ENCODE measurements at regions not wholly inside any gene's neighbourhood (a gene's known extent, or its start where the extent isn't known, plus 50 kb on each side); places are given as distances from the start of the nearest gene placed in this dataset.

DNA sequence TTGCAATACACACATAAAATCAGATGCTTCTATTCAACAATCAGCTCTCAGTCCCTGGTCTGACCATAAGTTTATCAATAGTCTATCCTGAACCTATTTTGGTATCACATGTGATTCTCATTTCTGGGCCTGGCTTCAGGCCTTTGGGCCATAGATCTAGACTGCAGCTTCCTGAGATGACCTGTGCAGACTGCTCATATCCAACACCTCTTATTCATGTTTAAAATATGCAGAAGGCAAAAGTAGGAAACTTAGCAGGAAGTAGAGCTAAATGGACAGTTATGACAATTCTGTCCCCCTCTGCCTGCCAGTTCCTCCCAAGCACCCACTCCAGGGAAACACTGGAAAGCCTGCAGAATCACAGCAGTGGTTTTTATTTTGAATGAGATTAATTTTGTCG is 53.3 kb downstream of the C7orf25 start:
- Mint-ChIP-seq H3K27me3 (peaks cover 72% of the 10 kb centered on the region), H3K36me3 (ENCODE audit: low read depth) (no peaks in the 10 kb centered on the region), H3K27ac (no peak overlapping the region), H3K4me1 (ENCODE audit: low read depth) (peaks cover 12% of the 10 kb centered on the region), H3K9me3 (peaks cover 7% of the 10 kb centered on the region), H3K4me3 (no peak overlapping the region)

DNA sequence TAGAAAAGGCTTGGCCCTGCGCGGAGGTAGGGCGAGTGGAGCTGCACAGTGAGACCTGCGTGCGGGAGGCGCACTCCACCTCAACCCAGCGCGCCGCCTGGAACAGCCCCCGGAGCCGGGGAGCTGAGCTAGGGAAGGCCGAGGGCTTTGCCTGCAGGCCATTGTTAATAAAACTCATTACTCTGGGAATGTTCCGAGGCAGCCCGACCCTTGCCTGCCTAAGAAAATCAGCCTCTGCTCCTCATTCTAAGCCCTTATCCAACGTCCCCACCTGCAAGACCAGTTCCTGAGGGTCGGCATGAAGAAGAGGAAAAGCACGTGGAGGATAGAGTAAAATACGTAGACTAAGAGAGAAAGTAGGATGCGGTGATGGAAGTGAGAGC is 55.3 kb downstream of the C7orf25 start:
- no peaks in the 10 kb centered on the region for H3K9me3 Mint-ChIP-seq
- peak overlapping the region; percentile 77 for H3K4me3 Mint-ChIP-seq
- no peak overlapping the region for H3K27ac Mint-ChIP-seq
- no peaks in the 10 kb centered on the region for H3K36me3 Mint-ChIP-seq (ENCODE audit: low read depth)
- peaks cover 12% of the 10 kb centered on the region for H3K4me1 Mint-ChIP-seq (ENCODE audit: low read depth)
- peaks cover 68% of the 10 kb centered on the region for H3K27me3 Mint-ChIP-seq

DNA sequence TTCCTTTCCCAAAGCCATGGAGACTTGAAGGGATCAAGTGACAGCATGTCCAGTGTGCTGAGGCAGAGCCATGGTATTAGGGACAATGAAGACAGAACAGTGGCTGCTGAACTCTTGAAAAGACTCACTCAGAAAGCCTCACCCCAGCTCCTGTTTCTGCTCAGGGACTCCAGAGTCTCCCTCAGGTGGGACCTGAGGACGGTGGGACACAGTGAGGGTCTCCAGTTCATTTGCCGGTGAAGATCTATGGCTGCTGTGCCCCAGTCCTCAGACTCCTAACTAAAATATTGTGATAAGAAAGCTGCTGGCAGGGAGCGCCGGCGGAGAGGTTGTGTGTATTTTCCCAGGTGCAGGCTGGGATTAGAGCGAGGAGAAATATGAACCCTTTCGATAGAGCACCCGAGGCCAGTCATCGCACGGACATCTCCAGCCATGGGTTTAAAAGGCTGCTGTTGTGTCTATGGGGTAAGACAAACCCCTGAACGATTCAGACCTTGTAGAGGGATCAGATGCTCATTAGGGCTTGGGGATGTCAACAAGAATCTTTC is 57.2 kb downstream of the C7orf25 start:
- Mint-ChIP-seq H3K9me3 (no peaks in the 10 kb centered on the region), H3K4me1 (ENCODE audit: low read depth) (peaks cover 12% of the 10 kb centered on the region), H3K27ac (no peak overlapping the region), H3K36me3 (ENCODE audit: low read depth) (no peaks in the 10 kb centered on the region), H3K27me3 (peaks cover 61% of the 10 kb centered on the region), H3K4me3 (no peak overlapping the region)

DNA sequence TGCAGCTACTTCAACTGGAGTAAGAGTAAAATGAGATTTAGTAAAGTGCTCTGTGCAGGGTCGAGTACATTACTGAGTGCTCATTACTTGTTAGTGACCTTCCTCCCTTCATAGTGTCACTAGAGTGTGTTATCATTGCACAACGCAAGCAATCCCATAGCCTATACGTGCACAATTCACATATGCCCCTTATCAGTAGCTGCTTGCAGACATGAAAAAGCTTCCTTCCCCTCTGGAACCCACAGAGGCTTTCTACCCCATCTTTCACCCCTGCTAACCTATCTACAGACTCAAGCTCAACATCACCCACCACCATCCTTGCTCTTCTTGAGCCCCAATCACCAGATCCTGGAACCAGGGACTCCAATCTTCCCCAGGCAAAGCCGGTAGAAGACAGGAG is 59.3 kb downstream of the C7orf25 start:
- Mint-ChIP-seq H3K27ac (no peak overlapping the region), H3K27me3 (peaks cover 59% of the 10 kb centered on the region), H3K4me1 (ENCODE audit: low read depth) (peaks cover 10% of the 10 kb centered on the region), H3K36me3 (ENCODE audit: low read depth) (no peaks in the 10 kb centered on the region), H3K9me3 (no peaks in the 10 kb centered on the region), H3K4me3 (no peak overlapping the region)

DNA sequence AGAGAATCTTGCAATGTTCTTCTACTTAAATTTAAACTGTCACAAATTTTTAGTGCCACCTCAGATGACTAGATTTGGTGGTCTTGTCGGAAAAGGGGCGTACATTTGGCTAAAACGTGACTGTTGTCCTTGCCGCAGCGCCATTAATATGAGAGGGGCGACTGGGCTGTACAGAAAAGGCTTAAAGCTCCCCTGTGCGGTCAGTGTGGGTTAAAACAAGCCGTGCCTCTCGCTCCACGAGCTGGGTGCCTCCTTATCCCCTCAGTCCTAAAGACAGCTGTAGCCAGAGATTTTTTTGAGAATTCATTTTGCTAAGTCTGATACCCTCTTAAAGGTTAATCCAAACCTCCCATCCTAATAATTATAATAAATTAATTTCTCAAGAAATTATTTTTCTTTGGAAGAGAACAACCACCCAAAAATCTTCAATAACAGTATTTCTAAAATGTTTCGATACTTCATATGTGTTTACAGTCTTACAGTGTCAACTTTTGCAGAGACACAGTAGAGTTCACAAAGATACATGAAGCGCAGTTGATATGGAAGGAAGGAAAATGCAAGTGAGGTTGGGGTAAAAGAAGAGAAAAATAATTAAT is 68.6 kb downstream of the C7orf25 start:
- Mint-ChIP-seq H3K9me3 (peaks cover 4% of the 10 kb centered on the region), H3K36me3 (ENCODE audit: low read depth) (no peaks in the 10 kb centered on the region), H3K4me3 (no peak overlapping the region), H3K27ac (no peak overlapping the region), H3K4me1 (ENCODE audit: low read depth) (no peaks in the 10 kb centered on the region), H3K27me3 (peaks cover 69% of the 10 kb centered on the region)

DNA sequence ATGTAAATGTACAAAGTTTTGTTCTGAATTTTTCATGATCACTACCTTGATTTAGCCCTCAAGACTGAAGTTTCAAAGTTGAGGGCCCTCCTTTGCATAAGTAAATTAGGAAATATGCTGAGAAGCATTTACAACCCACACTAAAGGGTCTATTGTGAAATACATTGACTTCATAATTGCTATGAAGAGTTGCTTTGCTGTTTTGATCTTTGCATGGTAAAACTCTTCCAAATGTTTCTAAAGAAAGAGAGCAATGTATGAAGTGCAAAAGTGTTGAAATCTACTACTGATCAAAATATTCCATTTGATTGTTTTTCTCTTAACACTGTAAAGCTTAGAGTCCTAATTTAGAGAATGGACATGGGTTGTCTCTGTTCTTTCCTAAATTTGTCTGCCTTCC is 77.2 kb downstream of the C7orf25 start:
- Mint-ChIP-seq H3K27ac (no peak overlapping the region), H3K4me3 (no peak overlapping the region), H3K4me1 (ENCODE audit: low read depth) (no peaks in the 10 kb centered on the region), H3K36me3 (ENCODE audit: low read depth) (no peaks in the 10 kb centered on the region), H3K27me3 (peaks cover 43% of the 10 kb centered on the region), H3K9me3 (no peaks in the 10 kb centered on the region)

DNA sequence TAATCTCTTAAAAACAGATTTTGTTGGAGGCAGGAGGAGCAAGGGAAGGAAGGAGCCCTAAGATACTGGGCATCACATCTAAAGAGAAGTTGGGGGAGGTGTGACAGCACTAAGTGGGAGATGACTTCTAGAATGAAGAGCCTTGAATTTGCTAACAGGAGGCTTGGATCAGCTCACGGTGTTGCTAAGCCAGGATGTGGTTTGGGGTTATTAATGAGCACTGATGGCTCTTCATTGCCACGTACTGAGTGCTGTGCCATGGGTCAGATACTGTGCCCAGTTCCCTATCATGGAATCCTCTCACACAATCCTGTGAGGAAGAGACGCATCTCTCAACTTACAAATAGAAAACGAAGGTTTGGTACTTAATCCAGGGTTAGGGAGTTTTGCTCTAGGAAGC is 78.5 kb downstream of the C7orf25 start:
- Mint-ChIP-seq H3K4me1 (ENCODE audit: low read depth) (no peaks in the 10 kb centered on the region), H3K27ac (no peak overlapping the region), H3K36me3 (ENCODE audit: low read depth) (no peaks in the 10 kb centered on the region), H3K27me3 (peaks cover 39% of the 10 kb centered on the region), H3K9me3 (no peaks in the 10 kb centered on the region), H3K4me3 (no peak overlapping the region)

DNA sequence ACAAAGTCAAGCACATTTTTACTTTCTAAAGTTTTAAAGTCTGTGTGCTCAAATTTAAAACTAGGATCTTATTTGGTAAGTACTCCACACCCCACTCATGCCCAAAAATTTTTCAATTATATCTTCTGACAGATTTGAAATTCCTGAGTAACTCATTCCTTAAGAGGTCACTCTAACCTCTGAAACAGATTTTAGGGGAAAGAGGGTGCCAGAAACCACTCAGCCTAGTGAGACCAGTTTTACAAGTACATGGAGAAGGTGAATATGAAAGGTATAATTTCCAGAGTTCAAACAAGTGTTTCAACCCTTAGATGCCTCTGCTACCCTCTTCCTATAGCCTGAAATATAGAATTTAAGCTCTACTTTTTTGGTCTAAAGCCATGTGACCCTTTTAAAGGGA is 79.2 kb downstream of the C7orf25 start:
- H3K4me1 Mint-ChIP-seq (ENCODE audit: low read depth) = no peaks in the 10 kb centered on the region
- no peak overlapping the region for H3K4me3 Mint-ChIP-seq
- H3K36me3 Mint-ChIP-seq (ENCODE audit: low read depth) = no peaks in the 10 kb centered on the region
- no peak overlapping the region for H3K27ac Mint-ChIP-seq
- peaks cover 34% of the 10 kb centered on the region for H3K27me3 Mint-ChIP-seq
- no peaks in the 10 kb centered on the region for H3K9me3 Mint-ChIP-seq

DNA sequence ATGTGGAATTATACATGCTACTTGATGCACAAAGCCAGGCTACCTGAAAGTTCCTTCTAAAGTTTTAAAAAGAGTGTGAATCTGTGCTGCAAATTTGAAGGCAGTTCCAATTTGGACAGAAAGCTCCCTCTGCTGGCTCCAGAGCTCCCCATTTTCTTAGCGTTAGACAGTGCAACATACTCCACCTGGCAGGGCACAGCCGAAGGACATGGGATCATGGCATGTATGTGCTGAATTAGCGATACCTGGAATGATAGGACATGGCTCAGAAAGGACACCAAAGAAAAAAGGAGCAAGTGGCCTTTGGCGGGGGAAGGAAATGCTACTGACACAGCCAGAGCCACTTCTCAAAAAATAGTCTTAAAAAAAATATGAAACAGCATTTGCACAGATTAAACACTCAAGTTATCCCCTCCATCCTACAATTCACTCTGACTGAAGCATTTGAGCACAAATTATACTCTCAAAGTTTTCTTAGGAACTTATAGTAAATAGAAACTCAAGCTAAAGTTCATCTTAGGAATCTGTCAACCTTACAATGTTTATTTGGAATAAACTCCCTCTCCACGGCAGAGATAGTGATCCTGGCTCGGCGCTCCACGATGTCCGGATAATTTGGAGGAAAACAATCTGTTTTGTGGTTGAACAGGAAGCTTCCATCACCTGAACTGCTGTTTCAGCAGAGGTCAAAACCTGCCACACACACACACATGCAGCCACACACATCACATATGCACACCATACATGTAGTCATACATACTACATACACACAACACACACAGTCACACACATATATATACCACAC is 80.0 kb downstream of the C7orf25 start:
- no peaks in the 10 kb centered on the region for H3K9me3 Mint-ChIP-seq
- no peak overlapping the region for H3K4me3 Mint-ChIP-seq
- peaks cover 35% of the 10 kb centered on the region for H3K27me3 Mint-ChIP-seq
- no peaks in the 10 kb centered on the region for H3K36me3 Mint-ChIP-seq (ENCODE audit: low read depth)
- no peak overlapping the region for H3K27ac Mint-ChIP-seq
- H3K4me1 Mint-ChIP-seq (ENCODE audit: low read depth) = no peaks in the 10 kb centered on the region

DNA sequence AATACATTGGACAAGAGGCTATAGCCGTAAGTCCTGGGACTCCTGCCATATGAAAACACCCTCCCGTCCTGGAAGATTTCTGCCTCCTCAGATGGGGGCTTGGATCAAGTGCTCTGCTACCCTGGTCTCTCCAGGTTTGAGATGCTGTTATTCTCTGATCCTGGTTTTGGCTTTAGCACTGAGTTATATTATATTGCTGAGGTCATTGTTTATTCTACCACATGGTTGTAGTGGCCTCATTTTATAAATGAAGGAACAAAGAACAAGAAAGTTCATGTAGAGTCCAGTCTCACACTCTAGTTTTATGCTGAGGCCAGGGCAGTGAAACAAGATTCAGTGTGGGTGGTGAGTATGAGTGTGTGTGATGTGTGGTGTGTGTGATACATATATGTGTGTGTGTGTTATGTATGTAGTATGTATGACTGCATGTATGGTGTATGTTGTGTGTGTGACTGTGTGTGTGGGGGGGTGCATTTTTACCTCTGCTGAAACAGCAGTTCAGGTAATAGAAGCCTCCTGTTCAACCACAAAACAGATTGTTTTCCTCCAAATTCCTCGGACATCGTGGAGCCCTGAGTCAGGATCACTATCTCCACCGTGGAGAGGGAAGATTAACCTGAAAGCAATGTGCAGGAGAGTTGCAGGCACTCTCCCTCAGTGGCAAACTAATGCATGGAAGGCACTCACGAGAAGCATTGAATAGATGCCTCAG is 80.7 kb downstream of the C7orf25 start:
- no peaks in the 10 kb centered on the region for H3K9me3 Mint-ChIP-seq
- no peaks in the 10 kb centered on the region for H3K4me1 Mint-ChIP-seq (ENCODE audit: low read depth)
- no peak overlapping the region for H3K27ac Mint-ChIP-seq
- H3K4me3 Mint-ChIP-seq = no peak overlapping the region
- H3K27me3 Mint-ChIP-seq = peaks cover 35% of the 10 kb centered on the region
- H3K36me3 Mint-ChIP-seq (ENCODE audit: low read depth) = no peaks in the 10 kb centered on the region

DNA sequence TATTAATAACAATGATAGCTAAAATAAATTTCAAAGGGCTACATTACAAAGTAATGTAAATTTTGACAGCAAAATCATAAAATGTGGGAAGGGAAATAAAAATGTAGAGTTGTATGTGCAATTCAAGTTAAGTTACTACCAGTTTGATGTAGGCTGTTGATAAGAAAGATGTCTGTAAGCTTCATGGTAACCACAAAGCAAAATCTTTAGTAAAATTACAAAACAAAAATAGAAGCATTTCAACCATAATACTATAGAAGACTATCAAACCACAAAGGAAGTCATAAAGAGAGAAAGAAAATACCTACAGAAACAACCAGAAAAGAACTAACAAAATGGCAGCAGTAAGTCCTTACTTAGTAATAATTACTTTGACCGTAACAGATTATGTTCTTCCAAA is 99.1 kb downstream of the C7orf25 start:
- no peak overlapping the region for H3K4me3 Mint-ChIP-seq
- no peak overlapping the region for H3K27ac Mint-ChIP-seq
- no peaks in the 10 kb centered on the region for H3K4me1 Mint-ChIP-seq (ENCODE audit: low read depth)
- H3K36me3 Mint-ChIP-seq (ENCODE audit: low read depth) = no peaks in the 10 kb centered on the region
- H3K27me3 Mint-ChIP-seq = peaks cover 22% of the 10 kb centered on the region
- H3K9me3 Mint-ChIP-seq = peaks cover 27% of the 10 kb centered on the region

DNA sequence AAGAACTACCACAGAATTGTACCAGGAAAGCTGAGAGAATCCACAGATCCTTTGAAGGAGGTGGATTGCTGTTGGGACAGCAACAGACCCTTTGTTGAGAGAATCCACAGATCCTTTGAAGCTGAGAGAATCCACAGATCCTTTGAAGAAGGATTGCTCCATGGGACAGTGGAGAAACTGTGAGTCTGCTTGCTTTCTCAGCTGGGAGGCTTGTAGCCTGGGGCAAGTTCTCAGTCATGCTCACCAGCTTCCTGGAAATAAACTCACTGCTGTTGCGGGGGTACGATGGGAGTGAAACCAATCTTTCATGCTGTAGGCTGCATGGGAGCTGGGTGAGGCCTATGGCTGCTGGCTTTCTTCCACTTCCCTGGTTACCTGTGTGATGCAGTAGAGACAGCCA is 106.3 kb downstream of the C7orf25 start:
- Mint-ChIP-seq H3K27ac (no peak overlapping the region), H3K4me1 (ENCODE audit: low read depth) (no peaks in the 10 kb centered on the region), H3K36me3 (ENCODE audit: low read depth) (no peaks in the 10 kb centered on the region), H3K27me3 (peaks cover 15% of the 10 kb centered on the region), H3K9me3 (peaks cover 44% of the 10 kb centered on the region), H3K4me3 (no peak overlapping the region)

DNA sequence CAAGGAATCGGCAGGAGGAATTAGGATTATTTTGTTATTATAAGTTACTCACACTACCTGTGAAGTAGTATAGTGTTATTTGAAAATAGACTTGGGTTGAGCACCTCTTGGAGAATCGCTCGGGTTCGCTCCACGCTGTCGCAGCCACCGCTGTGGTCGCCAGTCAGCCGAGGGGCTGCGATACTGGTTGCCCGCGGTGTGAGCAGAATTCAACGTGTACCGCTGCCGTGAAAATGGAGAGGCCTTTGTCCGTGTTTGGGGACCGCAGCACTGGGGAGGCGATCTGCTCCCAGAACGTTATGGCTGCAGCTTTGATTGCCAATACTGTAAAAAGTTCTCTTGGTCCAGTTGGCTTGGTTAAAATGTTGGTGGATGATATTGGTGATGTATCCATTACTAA is 117.2 kb downstream of the C7orf25 start:
- H3K4me3 Mint-ChIP-seq = no peak overlapping the region
- H3K4me1 Mint-ChIP-seq (ENCODE audit: low read depth) = no peaks in the 10 kb centered on the region
- H3K36me3 Mint-ChIP-seq (ENCODE audit: low read depth) = no peaks in the 10 kb centered on the region
- no peak overlapping the region for H3K27ac Mint-ChIP-seq
- peaks cover 11% of the 10 kb centered on the region for H3K9me3 Mint-ChIP-seq
- H3K27me3 Mint-ChIP-seq = peaks cover 12% of the 10 kb centered on the region

DNA sequence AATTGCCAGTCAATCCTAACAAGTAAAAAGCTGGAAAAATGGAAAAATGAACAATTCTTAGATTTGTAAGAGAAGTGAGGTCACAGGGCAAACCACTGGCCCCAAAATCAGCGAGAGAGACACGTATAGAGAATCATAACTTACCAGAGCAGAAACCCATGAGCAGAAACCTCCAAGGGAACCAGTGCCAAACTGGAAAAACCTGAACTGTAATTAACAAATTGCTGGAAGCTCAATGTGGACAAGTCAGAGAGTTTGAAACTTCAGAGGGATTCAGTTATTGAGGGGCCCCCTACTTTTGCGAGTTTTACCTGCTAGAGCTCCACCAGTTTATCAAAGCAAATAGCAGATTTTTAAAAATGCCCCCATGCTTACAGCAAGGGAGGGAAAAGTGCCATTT is 119.0 kb downstream of the C7orf25 start:
- H3K27me3 Mint-ChIP-seq = peaks cover 7% of the 10 kb centered on the region
- no peaks in the 10 kb centered on the region for H3K36me3 Mint-ChIP-seq (ENCODE audit: low read depth)
- H3K9me3 Mint-ChIP-seq = no peaks in the 10 kb centered on the region
- no peak overlapping the region for H3K4me3 Mint-ChIP-seq
- H3K4me1 Mint-ChIP-seq (ENCODE audit: low read depth) = no peaks in the 10 kb centered on the region
- H3K27ac Mint-ChIP-seq = no peak overlapping the region

DNA sequence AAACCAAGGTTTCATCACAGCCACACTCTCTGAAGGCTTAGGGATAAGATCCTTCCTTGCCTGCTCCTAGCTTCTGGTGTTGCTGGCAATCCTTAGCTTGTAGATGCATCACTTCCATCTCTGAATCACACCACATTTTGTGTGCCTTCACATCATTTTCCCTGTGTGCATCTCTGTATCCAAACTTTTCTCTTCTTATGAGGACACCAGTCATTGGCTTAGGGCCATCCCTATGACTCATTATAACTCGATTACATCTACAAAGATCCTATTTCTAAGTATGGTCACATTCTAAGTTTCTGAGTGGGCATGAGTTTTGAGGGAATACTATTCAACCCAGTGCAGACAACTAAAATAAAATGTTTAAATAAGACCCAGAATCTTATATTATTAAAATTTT is 121.7 kb downstream of the C7orf25 start:
- no peaks in the 10 kb centered on the region for H3K9me3 Mint-ChIP-seq
- no peak overlapping the region for H3K4me3 Mint-ChIP-seq
- no peaks in the 10 kb centered on the region for H3K36me3 Mint-ChIP-seq (ENCODE audit: low read depth)
- no peak overlapping the region for H3K27ac Mint-ChIP-seq
- peaks cover 3% of the 10 kb centered on the region for H3K27me3 Mint-ChIP-seq
- no peaks in the 10 kb centered on the region for H3K4me1 Mint-ChIP-seq (ENCODE audit: low read depth)

Measured in stimulated activated naive CD8-positive, alpha-beta T cell treated with anti-CD3 and anti-CD28 coated beads, Interleukin-15, Interleukin-2, amounts not matched to agents 100 ng/mL and 50 ng/mL, for 24 hours (primary cell).